ENCODE measurements at regions not wholly inside any gene's neighbourhood (a gene's known extent, or its start where the extent isn't known, plus 50 kb on each side); places are given as distances from the start of the nearest gene placed in this dataset.

- POLR2A ChIA-PET (ENCODE audit: low non-redundant PET), result no interaction called here
- CTCF ChIA-PET, result no interaction called here
- intact Hi-C loops (cut with micrococcal nuclease; ENCODE audit: unreplicated experiment), result no loop called here
- peaks cover 30% of the 10 kb centered on the region for H3K9me3 ChIP-seq (ENCODE audit: low read depth, low read length, poor library complexity, severe bottlenecking)
- BruUV-seq (replicated peaks), result no TSS peak
- H3K27me3 ChIP-seq (replicated peaks; ENCODE audit: insufficient read depth, low read depth, low read length, poor library complexity), result no peaks in the 10 kb centered on the region
- no peaks in the 10 kb centered on the region for H3K4me1 ChIP-seq (ENCODE audit: insufficient read depth, low read length, poor library complexity, severe bottlenecking)
- H3K4me3 ChIP-seq (ENCODE audit: low read depth, low read length, poor library complexity, severe bottlenecking), result no peak overlapping the region
- no peaks in the 10 kb centered on the region for H3K36me3 ChIP-seq (ENCODE audit: insufficient read depth, low read length, poor library complexity, severe bottlenecking)
- H3K27ac ChIP-seq (ENCODE audit: low read depth, low read length, poor library complexity, severe bottlenecking), result no peak overlapping the region
- DNase-seq (ENCODE audit: low spot score), result no peak
- no peak for TF ChIP-seq EZH2 (IDR thresholded peaks at IDR 0.05; ENCODE audit: borderline replicate concordance, low read depth, low read length, poor library complexity, severe bottlenecking)
These were observed 126.7 kb upstream of the ZWINT start for GRCh38 chr10:56487746-56488145.

GRCh38 chr10:56481521-56482091 is 120.5 kb upstream of the ZWINT start:
- no TSS peak for BruUV-seq (replicated peaks)
- no peak for DNase-seq (ENCODE audit: low spot score)
- TF ChIP-seq CTCF (conservative IDR thresholded peaks at IDR 0.05; ENCODE audit: low read depth, low read length), result no peak
- no peak for TF ChIP-seq EZH2 (IDR thresholded peaks at IDR 0.05; ENCODE audit: borderline replicate concordance, low read depth, low read length, poor library complexity, severe bottlenecking)
- H3K4me3 ChIP-seq (ENCODE audit: low read depth, low read length, poor library complexity, severe bottlenecking), result no peak overlapping the region
- H3K4me1 ChIP-seq (ENCODE audit: insufficient read depth, low read length, poor library complexity, severe bottlenecking), result no peaks in the 10 kb centered on the region
- no peaks in the 10 kb centered on the region for H3K36me3 ChIP-seq (ENCODE audit: insufficient read depth, low read length, poor library complexity, severe bottlenecking)
- H3K27ac ChIP-seq (ENCODE audit: low read depth, low read length, poor library complexity, severe bottlenecking), result no peak overlapping the region
- intact Hi-C loops (cut with micrococcal nuclease; ENCODE audit: unreplicated experiment), result no loop called here
- H3K27me3 ChIP-seq (replicated peaks; ENCODE audit: insufficient read depth, low read depth, low read length, poor library complexity), result no peaks in the 10 kb centered on the region
- H3K9me3 ChIP-seq (ENCODE audit: low read depth, low read length, poor library complexity, severe bottlenecking), result peaks cover 11% of the 10 kb centered on the region
- POLR2A ChIA-PET (ENCODE audit: low non-redundant PET), result no interaction called here
- CTCF ChIA-PET, result no interaction called here

GRCh38 chr10:56472978-56473377 is 111.9 kb upstream of the ZWINT start:
- Histone ChIP-seq H3K27me3 (replicated peaks; ENCODE audit: insufficient read depth, low read depth, low read length, poor library complexity) (no peaks in the 10 kb centered on the region), H3K27ac (ENCODE audit: low read depth, low read length, poor library complexity, severe bottlenecking) (no peak overlapping the region), H3K4me1 (ENCODE audit: insufficient read depth, low read length, poor library complexity, severe bottlenecking) (no peaks in the 10 kb centered on the region), H3K9me3 (ENCODE audit: low read depth, low read length, poor library complexity, severe bottlenecking) (peaks cover 13% of the 10 kb centered on the region), H3K4me3 (ENCODE audit: low read depth, low read length, poor library complexity, severe bottlenecking) (no peak overlapping the region), H3K36me3 (ENCODE audit: insufficient read depth, low read length, poor library complexity, severe bottlenecking) (no peaks in the 10 kb centered on the region)
- ChIA-PET POLR2A (ENCODE audit: low non-redundant PET) (no interaction called here), CTCF (no interaction called here)
- BruUV-seq (replicated peaks), result no TSS peak
- no peak for DNase-seq (ENCODE audit: low spot score)
- TF ChIP-seq CTCF (conservative IDR thresholded peaks at IDR 0.05; ENCODE audit: low read depth, low read length) (no peak), EZH2 (IDR thresholded peaks at IDR 0.05; ENCODE audit: borderline replicate concordance, low read depth, low read length, poor library complexity, severe bottlenecking) (no peak)
- intact Hi-C loops (cut with micrococcal nuclease; ENCODE audit: unreplicated experiment), result no loop called here

GRCh38 chr10:56470701-56471100 is 109.6 kb upstream of the ZWINT start:
- no peaks in the 10 kb centered on the region for H3K27me3 ChIP-seq (replicated peaks; ENCODE audit: insufficient read depth, low read depth, low read length, poor library complexity)
- H3K36me3 ChIP-seq (ENCODE audit: insufficient read depth, low read length, poor library complexity, severe bottlenecking), result no peaks in the 10 kb centered on the region
- BruUV-seq (replicated peaks), result no TSS peak
- TF ChIP-seq CTCF (conservative IDR thresholded peaks at IDR 0.05; ENCODE audit: low read depth, low read length) (no peak), EZH2 (IDR thresholded peaks at IDR 0.05; ENCODE audit: borderline replicate concordance, low read depth, low read length, poor library complexity, severe bottlenecking) (no peak)
- no peak overlapping the region for H3K4me3 ChIP-seq (ENCODE audit: low read depth, low read length, poor library complexity, severe bottlenecking)
- peaks cover 23% of the 10 kb centered on the region for H3K9me3 ChIP-seq (ENCODE audit: low read depth, low read length, poor library complexity, severe bottlenecking)
- ChIA-PET POLR2A (ENCODE audit: low non-redundant PET) (no interaction called here), CTCF (no interaction called here)
- no peak overlapping the region for H3K27ac ChIP-seq (ENCODE audit: low read depth, low read length, poor library complexity, severe bottlenecking)
- H3K4me1 ChIP-seq (ENCODE audit: insufficient read depth, low read length, poor library complexity, severe bottlenecking), result no peaks in the 10 kb centered on the region
- intact Hi-C loops (cut with micrococcal nuclease; ENCODE audit: unreplicated experiment), result no loop called here
- no peak for DNase-seq (ENCODE audit: low spot score)
